Keratinocyte (primary cell): ENCODE measurements at regions not wholly inside any gene's neighbourhood (a gene's known extent, or its start where the extent isn't known, plus 50 kb on each side); places are given as distances from the start of the nearest gene placed in this dataset.

ENCODE experiments used
- DNase-seq: peaks from one replicate; pipeline ENCODE4 v3.0.0-alpha.2; 2011; ENCODE audit warnings: low read depth, missing footprints, low spot score
- FAIRE-seq: peaks from 2 replicates; lab custom pipeline; 2011; peaks lifted over from hg19 to GRCh38; lab: Jason Lieb, UNC
- H2AFZ ChIP-seq: 2 replicates; pipeline ENCODE4 v1.6.0; 2012; ENCODE audit warnings: low read length, control low read depth, inconsistent platforms; ENCODE audit not compliant: control insufficient read depth
- H3K27ac ChIP-seq: 2 replicates; pipeline ENCODE4 v1.5.1; 2011; ENCODE audit warnings: low read length; ENCODE audit not compliant: control insufficient read depth, insufficient read depth
- H3K27me3 ChIP-seq: 3 replicates; pipeline ENCODE4 v1.6.0; 2011; ENCODE audit warnings: low read length; ENCODE audit not compliant: control insufficient read depth, insufficient read depth; ENCODE audit errors: extremely low read depth
- H3K36me3 ChIP-seq, 2 experiments: 2 replicates in 1 of 2; 3 replicates in 1 of 2; pipeline ENCODE4 v1.5.1; 2011; ENCODE audit warnings: low read length in 2 of 2, mild to moderate bottlenecking in 1 of 2; ENCODE audit not compliant: control insufficient read depth in 2 of 2, insufficient read depth in 2 of 2; ENCODE audit errors: extremely low read depth in 1 of 2
- H3K4me1 ChIP-seq: 3 replicates; pipeline ENCODE4 v1.5.1; 2011; ENCODE audit warnings: low read length; ENCODE audit not compliant: control insufficient read depth, insufficient read depth; ENCODE audit errors: extremely low read depth
- H3K4me2 ChIP-seq: 3 replicates; pipeline ENCODE4 v1.6.0; 2011; ENCODE audit warnings: low read depth, low read length; ENCODE audit not compliant: control insufficient read depth, insufficient read depth; ENCODE audit errors: extremely low read depth
- H3K4me3 ChIP-seq, 3 experiments: fragments of 200-600 bp in 1 of 3; sonication (generic) in 1 of 3; 2 replicates in 2 of 3; 3 replicates in 1 of 3; pipeline ENCODE4 v1.5.1; 2011 to 2016; ENCODE audit warnings: low read length in 3 of 3, mild to moderate bottlenecking in 3 of 3, control low read depth in 2 of 3, inconsistent platforms in 1 of 3, low read depth in 1 of 3, mixed read lengths in 1 of 3, mixed run types in 1 of 3, moderate library complexity in 1 of 3; ENCODE audit not compliant: control insufficient read depth in 2 of 3, insufficient read depth in 2 of 3; ENCODE audit errors: extremely low read depth in 1 of 3
- H3K79me2 ChIP-seq: 2 replicates; pipeline ENCODE4 v1.6.0; 2012; ENCODE audit warnings: low read length; ENCODE audit not compliant: control insufficient read depth, insufficient read depth
- H3K9ac ChIP-seq: 3 replicates; pipeline ENCODE4 v1.6.0; 2011; ENCODE audit warnings: low read length; ENCODE audit not compliant: control insufficient read depth, insufficient read depth; ENCODE audit errors: extremely low read depth
- H3K9me1 ChIP-seq: 3 replicates; pipeline ENCODE4 v1.6.0; 2011; ENCODE audit warnings: low read length; ENCODE audit not compliant: control insufficient read depth, insufficient read depth; ENCODE audit errors: extremely low read depth
- H3K9me3 ChIP-seq: 2 replicates; pipeline ENCODE4 v1.5.1; 2012; ENCODE audit warnings: low read depth, low read length; ENCODE audit not compliant: control insufficient read depth
- H4K20me1 ChIP-seq: 3 replicates; pipeline ENCODE4 v1.6.0; 2011; ENCODE audit warnings: low read length; ENCODE audit not compliant: control insufficient read depth, insufficient read depth; ENCODE audit errors: extremely low read depth
- EZH2 ChIP-seq: IDR thresholded peaks from one replicate; pipeline ENCODE4 v1.6.1; 2012; ENCODE audit warnings: inconsistent platforms, mild to moderate bottlenecking, low read length, moderate library complexity
- dilution Hi-C: fragments of 300-500 bp; cut with MboI; formaldehyde crosslinking; loops from one replicate; pipeline ENCODE4 v1.7.0; 2020; ENCODE audit warnings: low sequenced_read_pairs; ENCODE audit not compliant: extremely low pct_ligation_motif_present
- TF ChIP-seq, protein P1 (sequence below), 3 experiments: IDR thresholded peaks in 1 of 3; conservative IDR thresholded peaks in 1 of 3; optimal IDR thresholded peaks in 1 of 3; 2 replicates in 2 of 3; 3 replicates in 1 of 3; pipeline versions ENCODE3 to v1.5.1; 2011; ENCODE audit warnings: low read length in 3 of 3, mild to moderate bottlenecking in 3 of 3, moderate library complexity in 2 of 3, control low read depth in 1 of 3, inconsistent platforms in 1 of 3; ENCODE audit not compliant: insufficient read depth in 2 of 3; ENCODE audit errors: extremely low read depth in 1 of 3

DNA sequence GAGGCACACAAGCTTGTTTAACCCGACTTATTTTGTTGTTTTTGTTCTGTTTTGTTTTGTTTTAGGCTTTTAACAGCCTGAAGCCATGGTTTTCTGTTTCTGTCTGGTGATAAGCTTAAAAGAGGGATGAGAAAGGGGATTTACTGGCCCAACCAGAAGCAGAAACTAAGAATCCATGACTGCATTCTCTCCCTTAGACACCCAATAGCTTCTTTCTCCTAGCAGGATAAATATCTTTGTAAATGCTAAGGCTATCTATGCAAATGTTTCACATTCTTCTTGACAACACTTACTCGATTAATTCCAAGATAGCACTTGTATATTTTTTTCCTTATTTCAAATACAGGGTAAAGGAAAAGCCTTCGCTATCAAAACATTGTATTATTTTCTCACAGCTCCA lies 53.7 kb upstream of the SMAD1 start:
- no peak for DNase-seq
- peak overlapping the region; percentile 26 for H2AFZ ChIP-seq
- dilution Hi-C loops = no loop called here

DNA sequence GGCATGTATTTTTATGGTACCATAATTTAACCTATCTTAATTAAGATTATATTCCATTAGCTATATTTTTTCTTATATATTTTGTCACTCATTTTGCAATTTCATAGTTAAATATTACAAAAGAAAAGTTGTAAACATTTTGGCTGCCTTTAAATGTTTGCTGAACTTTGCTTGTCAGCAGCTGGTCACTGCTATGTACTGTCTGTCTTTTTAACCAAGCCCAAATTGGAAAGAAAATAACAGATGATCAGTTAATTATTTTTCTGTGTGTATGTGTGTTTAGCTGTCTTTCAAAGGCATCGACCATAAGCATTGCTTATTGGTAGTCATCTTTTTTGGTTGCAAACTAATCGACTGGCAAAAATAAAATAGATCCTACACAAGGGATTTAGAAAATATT lies 54.4 kb upstream of the SMAD1 start:
- Histone ChIP-seq H3K9me1 (no peaks in the 10 kb centered on the region), H3K36me3 (no peaks in the 10 kb centered on the region), H3K4me3 (no peak overlapping the region), H3K27me3 (no peaks in the 10 kb centered on the region), H3K27ac (no peak overlapping the region), H3K4me1 (no peaks in the 10 kb centered on the region), H3K9me3 (no peaks in the 10 kb centered on the region), H3K4me2 (no peak overlapping the region), H2AFZ (no peak overlapping the region), H4K20me1 (no peaks in the 10 kb centered on the region), H3K9ac (no peak overlapping the region), H3K79me2 (no peaks in the 10 kb centered on the region)
- FAIRE-seq (no peak), DNase-seq (no peak)
- dilution Hi-C loops = no loop called here
- TF ChIP-seq, protein P1, sequence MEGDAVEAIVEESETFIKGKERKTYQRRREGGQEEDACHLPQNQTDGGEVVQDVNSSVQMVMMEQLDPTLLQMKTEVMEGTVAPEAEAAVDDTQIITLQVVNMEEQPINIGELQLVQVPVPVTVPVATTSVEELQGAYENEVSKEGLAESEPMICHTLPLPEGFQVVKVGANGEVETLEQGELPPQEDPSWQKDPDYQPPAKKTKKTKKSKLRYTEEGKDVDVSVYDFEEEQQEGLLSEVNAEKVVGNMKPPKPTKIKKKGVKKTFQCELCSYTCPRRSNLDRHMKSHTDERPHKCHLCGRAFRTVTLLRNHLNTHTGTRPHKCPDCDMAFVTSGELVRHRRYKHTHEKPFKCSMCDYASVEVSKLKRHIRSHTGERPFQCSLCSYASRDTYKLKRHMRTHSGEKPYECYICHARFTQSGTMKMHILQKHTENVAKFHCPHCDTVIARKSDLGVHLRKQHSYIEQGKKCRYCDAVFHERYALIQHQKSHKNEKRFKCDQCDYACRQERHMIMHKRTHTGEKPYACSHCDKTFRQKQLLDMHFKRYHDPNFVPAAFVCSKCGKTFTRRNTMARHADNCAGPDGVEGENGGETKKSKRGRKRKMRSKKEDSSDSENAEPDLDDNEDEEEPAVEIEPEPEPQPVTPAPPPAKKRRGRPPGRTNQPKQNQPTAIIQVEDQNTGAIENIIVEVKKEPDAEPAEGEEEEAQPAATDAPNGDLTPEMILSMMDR (optimal IDR thresholded peaks at IDR 0.05 in 1 of 3, IDR thresholded peaks at IDR 0.05 in 1 of 3, conservative IDR thresholded peaks at IDR 0.05 in 1 of 3; ENCODE audit: extremely low read depth in 1 of 3, insufficient read depth in 2 of 3, low read length in 3 of 3) = no peak
- TF ChIP-seq EZH2 = no peak

More for the DNA sequence above, 53.7 kb upstream of the SMAD1 start:
- H3K4me1 ChIP-seq = no peaks in the 10 kb centered on the region
- no peaks in the 10 kb centered on the region for H3K9me1 ChIP-seq
- no peaks in the 10 kb centered on the region for H3K9me3 ChIP-seq
- no peak overlapping the region for H3K4me3 ChIP-seq
- H3K79me2 ChIP-seq = no peaks in the 10 kb centered on the region
- no peak overlapping the region for H3K4me2 ChIP-seq
- H3K9ac ChIP-seq = no peak overlapping the region
- no peaks in the 10 kb centered on the region for H3K27me3 ChIP-seq
- no peaks in the 10 kb centered on the region for H3K36me3 ChIP-seq
- no peak overlapping the region for H3K27ac ChIP-seq
- no peak for FAIRE-seq
- no peaks in the 10 kb centered on the region for H4K20me1 ChIP-seq
- TF ChIP-seq, protein P1 (optimal IDR thresholded peaks at IDR 0.05 in 1 of 3, IDR thresholded peaks at IDR 0.05 in 1 of 3, conservative IDR thresholded peaks at IDR 0.05 in 1 of 3; ENCODE audit: extremely low read depth in 1 of 3, insufficient read depth in 2 of 3, low read length in 3 of 3) = no peak
- no peak for TF ChIP-seq EZH2
